ENCODE measurements at regions not wholly inside any gene's neighbourhood (a gene's known extent, or its start where the extent isn't known, plus 50 kb on each side); places are given as distances from the start of the nearest gene placed in this dataset.

DNA sequence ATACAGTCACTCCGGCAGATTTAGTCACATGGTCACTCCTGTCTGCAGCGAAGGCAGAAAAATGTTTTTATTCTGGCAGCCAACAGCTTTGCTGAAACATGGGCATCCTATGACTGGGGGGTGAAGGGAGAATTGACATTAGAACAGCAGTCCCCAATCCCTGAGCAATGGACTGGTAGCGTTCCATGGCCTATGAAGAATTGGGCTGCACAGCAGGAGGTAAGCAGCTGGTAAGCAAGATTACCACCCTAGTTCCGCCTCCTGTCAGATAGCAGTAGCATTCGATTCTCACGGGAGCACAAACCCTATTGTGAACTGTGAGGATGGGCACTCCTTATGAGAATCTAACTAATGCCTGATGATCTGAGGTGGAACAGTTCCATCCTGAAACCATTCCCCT is 93.1 kb upstream of the FTMT start:
- DNase-seq (no peak), ATAC-seq (no peak)
- Histone ChIP-seq H3K36me3 (no peaks in the 10 kb centered on the region), H3K27me3 (no peaks in the 10 kb centered on the region), H3K4me1 (no peaks in the 10 kb centered on the region), H3K9me3 (no peaks in the 10 kb centered on the region), H3K27ac (no peak overlapping the region), H3K4me3 (no peak overlapping the region)
- intact Hi-C loops (cut with DNase I) = no loop called here
- no peak for TF ChIP-seq POLR2A (IDR thresholded peaks at IDR 0.05)
- TF ChIP-seq, protein P1, sequence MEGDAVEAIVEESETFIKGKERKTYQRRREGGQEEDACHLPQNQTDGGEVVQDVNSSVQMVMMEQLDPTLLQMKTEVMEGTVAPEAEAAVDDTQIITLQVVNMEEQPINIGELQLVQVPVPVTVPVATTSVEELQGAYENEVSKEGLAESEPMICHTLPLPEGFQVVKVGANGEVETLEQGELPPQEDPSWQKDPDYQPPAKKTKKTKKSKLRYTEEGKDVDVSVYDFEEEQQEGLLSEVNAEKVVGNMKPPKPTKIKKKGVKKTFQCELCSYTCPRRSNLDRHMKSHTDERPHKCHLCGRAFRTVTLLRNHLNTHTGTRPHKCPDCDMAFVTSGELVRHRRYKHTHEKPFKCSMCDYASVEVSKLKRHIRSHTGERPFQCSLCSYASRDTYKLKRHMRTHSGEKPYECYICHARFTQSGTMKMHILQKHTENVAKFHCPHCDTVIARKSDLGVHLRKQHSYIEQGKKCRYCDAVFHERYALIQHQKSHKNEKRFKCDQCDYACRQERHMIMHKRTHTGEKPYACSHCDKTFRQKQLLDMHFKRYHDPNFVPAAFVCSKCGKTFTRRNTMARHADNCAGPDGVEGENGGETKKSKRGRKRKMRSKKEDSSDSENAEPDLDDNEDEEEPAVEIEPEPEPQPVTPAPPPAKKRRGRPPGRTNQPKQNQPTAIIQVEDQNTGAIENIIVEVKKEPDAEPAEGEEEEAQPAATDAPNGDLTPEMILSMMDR (IDR thresholded peaks at IDR 0.05) = no peak
- 49 to 59% (median 52%) methylated on average over 6 of the region's 6 CpGs for WGBS, 4 donors

GRCh38 chr5:121762426-121762825 is 89.3 kb upstream of the FTMT start:
- Histone ChIP-seq H3K36me3 (no peaks in the 10 kb centered on the region), H3K4me3 (no peak overlapping the region), H3K4me1 (no peaks in the 10 kb centered on the region), H3K27me3 (no peaks in the 10 kb centered on the region), H3K27ac (no peak overlapping the region), H3K9me3 (no peaks in the 10 kb centered on the region)
- intact Hi-C loops (cut with DNase I) = no loop called here
- no peak for TF ChIP-seq POLR2A (IDR thresholded peaks at IDR 0.05)
- TF ChIP-seq, protein P1 (IDR thresholded peaks at IDR 0.05) = no peak
- ATAC-seq = no peak
- no peak for DNase-seq
- 83 to 96% (median 89%) methylated on average over 1 of the region's 1 CpG for WGBS, 4 donors

DNA sequence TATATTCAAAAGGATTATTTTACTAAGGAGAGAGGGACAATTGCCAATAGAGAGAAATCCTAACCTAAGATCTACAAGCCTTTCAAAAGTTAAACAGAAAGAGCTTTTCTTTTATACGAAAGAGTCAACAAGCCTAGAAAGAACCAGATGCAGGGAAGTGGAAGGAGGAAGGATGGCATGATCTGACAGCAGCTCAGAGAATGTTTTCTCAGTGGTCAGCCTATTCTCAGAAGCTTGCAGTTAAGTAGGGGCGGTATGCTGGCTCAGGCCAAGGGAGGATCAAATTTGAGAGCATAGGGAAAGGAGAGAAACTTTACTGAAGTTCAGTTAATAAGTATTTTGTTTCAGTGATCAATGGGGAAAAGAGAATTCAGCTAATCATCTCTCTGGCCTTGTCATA is 88.0 kb upstream of the FTMT start:
- Histone ChIP-seq H3K27ac (no peak overlapping the region), H3K4me3 (no peak overlapping the region), H3K36me3 (no peaks in the 10 kb centered on the region), H3K27me3 (no peaks in the 10 kb centered on the region), H3K9me3 (no peaks in the 10 kb centered on the region), H3K4me1 (no peaks in the 10 kb centered on the region)
- no peak for TF ChIP-seq POLR2A (IDR thresholded peaks at IDR 0.05)
- TF ChIP-seq, protein P1 (IDR thresholded peaks at IDR 0.05) = no peak
- WGBS, 4 donors = 76 to 93% (median 81%) methylated on average over 2 of the region's 2 CpGs
- intact Hi-C loops (cut with DNase I) = no loop called here
- ATAC-seq = no peak
- DNase-seq = no peak

GRCh38 chr5:121780406-121780805 is 71.3 kb upstream of the FTMT start:
- H3K36me3 ChIP-seq = no peaks in the 10 kb centered on the region
- no peaks in the 10 kb centered on the region for H3K27me3 ChIP-seq
- intact Hi-C loops (cut with DNase I) = no loop called here
- WGBS, 4 donors = 93 to 96% (median 94%) methylated on average over 1 of the region's 1 CpG
- TF ChIP-seq, protein P1 (IDR thresholded peaks at IDR 0.05) = no peak
- no peak for TF ChIP-seq POLR2A (IDR thresholded peaks at IDR 0.05)
- H3K4me1 ChIP-seq = no peaks in the 10 kb centered on the region
- ATAC-seq (no peak), DNase-seq (no peak)
- no peak overlapping the region for H3K4me3 ChIP-seq
- H3K9me3 ChIP-seq = no peaks in the 10 kb centered on the region
- no peak overlapping the region for H3K27ac ChIP-seq

Measured in heart left ventricle (tissue), 16 donors.